KOPT-K1 (cell line): ENCODE measurements at regions not wholly inside any gene's neighbourhood (a gene's known extent, or its start where the extent isn't known, plus 50 kb on each side); places are given as distances from the start of the nearest gene placed in this dataset.
"Not testable (repeated sequence)": the region's sequence is repeated elsewhere in the genome, so short reads cannot be mapped to it uniquely, and the experiment has no call there.

ENCODE experiments used
- H3K27ac ChIP-seq: fragments of 200-600 bp; sonication (generic); 2 replicates; pipeline ENCODE4 v1.5.1; 2016; ENCODE audit warnings: antibody characterized with exemption, mild to moderate bottlenecking, low read depth, low read length; ENCODE audit not compliant: poor library complexity, severe bottlenecking
- H3K36me3 ChIP-seq: fragments of 200-600 bp; sonication (generic); 2 replicates; pipeline ENCODE4 v1.5.1; 2017; ENCODE audit warnings: antibody characterized with exemption, mild to moderate bottlenecking, low read length, moderate library complexity; ENCODE audit not compliant: insufficient read depth
- H3K9me3 ChIP-seq: fragments of 200-600 bp; sonication (generic); 2 replicates; pipeline ENCODE4 v1.5.1; 2017; ENCODE audit warnings: antibody characterized with exemption, low read length, mild to moderate bottlenecking; ENCODE audit not compliant: insufficient read depth, poor library complexity, severe bottlenecking

GRCh38 chr16:72635104-72635503, 412.8 kb downstream of the ZFHX3 start:
- Histone ChIP-seq H3K9me3 (peaks cover 11% of the 10 kb centered on the region), H3K36me3 (no peaks in the 10 kb centered on the region), H3K27ac (no peak overlapping the region)

GRCh38 chr16:72627182-72627896, 420.6 kb downstream of the ZFHX3 start:
- not testable (repeated sequence) for H3K27ac ChIP-seq

GRCh38 chr16:72626623-72627022, 421.3 kb downstream of the ZFHX3 start:
- Histone ChIP-seq H3K9me3 (peaks cover 3% of the 10 kb centered on the region), H3K36me3 (no peaks in the 10 kb centered on the region), H3K27ac (no peak overlapping the region)

More at GRCh38 chr16:72627182-72627896, 420.6 kb downstream of the ZFHX3 start:
- H3K9me3 ChIP-seq, H3K36me3 ChIP-seq: not testable (repeated sequence)

GRCh38 chr16:72621651-72622050, 426.3 kb downstream of the ZFHX3 start:
- H3K36me3 ChIP-seq = no peaks in the 10 kb centered on the region
- H3K27ac ChIP-seq = no peak overlapping the region
- peaks cover 10% of the 10 kb centered on the region for H3K9me3 ChIP-seq

- no peaks in the 10 kb centered on the region for H3K36me3 ChIP-seq
- peaks cover 17% of the 10 kb centered on the region for H3K9me3 ChIP-seq
- no peak overlapping the region for H3K27ac ChIP-seq
Measured at GRCh38 chr16:72620853-72621252, 427.1 kb downstream of the ZFHX3 start.

GRCh38 chr16:72620348-72620747, 427.6 kb downstream of the ZFHX3 start:
- no peaks in the 10 kb centered on the region for H3K36me3 ChIP-seq
- no peak overlapping the region for H3K27ac ChIP-seq
- H3K9me3 ChIP-seq = peaks cover 19% of the 10 kb centered on the region

- Histone ChIP-seq H3K9me3 (peaks cover 21% of the 10 kb centered on the region), H3K27ac (no peak overlapping the region), H3K36me3 (no peaks in the 10 kb centered on the region)
Measured at GRCh38 chr16:72615856-72616255, 432.1 kb downstream of the ZFHX3 start.

GRCh38 chr16:72612718-72613117, 435.2 kb downstream of the ZFHX3 start:
- H3K27ac ChIP-seq = no peak overlapping the region
- peaks cover 20% of the 10 kb centered on the region for H3K9me3 ChIP-seq
- no peaks in the 10 kb centered on the region for H3K36me3 ChIP-seq

GRCh38 chr16:72612256-72612655, 435.7 kb downstream of the ZFHX3 start:
- Histone ChIP-seq H3K27ac (no peak overlapping the region), H3K36me3 (no peaks in the 10 kb centered on the region), H3K9me3 (peaks cover 15% of the 10 kb centered on the region)

- Histone ChIP-seq H3K9me3 (no peaks in the 10 kb centered on the region), H3K27ac (no peak overlapping the region), H3K36me3 (no peaks in the 10 kb centered on the region)
Measured at GRCh38 chr16:72609933-72610332, 438.0 kb upstream of the PMFBP1 start.

- no peaks in the 10 kb centered on the region for H3K36me3 ChIP-seq
- H3K27ac ChIP-seq = no peak overlapping the region
- H3K9me3 ChIP-seq = no peaks in the 10 kb centered on the region
Measured at GRCh38 chr16:72609066-72609465, 437.1 kb upstream of the PMFBP1 start.

GRCh38 chr16:72604375-72604774, 432.4 kb upstream of the PMFBP1 start:
- Histone ChIP-seq H3K27ac (no peak overlapping the region), H3K36me3 (no peaks in the 10 kb centered on the region), H3K9me3 (peaks cover 5% of the 10 kb centered on the region)

GRCh38 chr16:72602499-72602898, 430.5 kb upstream of the PMFBP1 start:
- Histone ChIP-seq H3K9me3 (peaks cover 5% of the 10 kb centered on the region), H3K36me3 (no peaks in the 10 kb centered on the region), H3K27ac (no peak overlapping the region)

- Histone ChIP-seq H3K36me3 (no peaks in the 10 kb centered on the region), H3K27ac (no peak overlapping the region), H3K9me3 (peaks cover 5% of the 10 kb centered on the region)
Measured at GRCh38 chr16:72598696-72599095, 426.7 kb upstream of the PMFBP1 start.

- peaks cover 5% of the 10 kb centered on the region for H3K9me3 ChIP-seq
Measured at GRCh38 chr16:72597938-72598337, 426.0 kb upstream of the PMFBP1 start.

GRCh38 chr16:72596373-72596772, 424.4 kb upstream of the PMFBP1 start:
- H3K27ac ChIP-seq = no peak overlapping the region
- no peaks in the 10 kb centered on the region for H3K9me3 ChIP-seq
- H3K36me3 ChIP-seq = no peaks in the 10 kb centered on the region

More at GRCh38 chr16:72597938-72598337, 426.0 kb upstream of the PMFBP1 start:
- no peak overlapping the region for H3K27ac ChIP-seq
- H3K36me3 ChIP-seq = no peaks in the 10 kb centered on the region
